NCI-H1436 (cell line): ENCODE measurements at regions not wholly inside any gene's neighbourhood (a gene's known extent, or its start where the extent isn't known, plus 50 kb on each side); places are given as distances from the start of the nearest gene placed in this dataset.
"Not testable (repeated sequence)": the region's sequence is repeated elsewhere in the genome, so short reads cannot be mapped to it uniquely, and the experiment has no call there.

Experiments
- DNase-seq: peaks from one replicate; lab custom pipeline; 2025; lab: John Stamatoyannopoulos, UW

DNA sequence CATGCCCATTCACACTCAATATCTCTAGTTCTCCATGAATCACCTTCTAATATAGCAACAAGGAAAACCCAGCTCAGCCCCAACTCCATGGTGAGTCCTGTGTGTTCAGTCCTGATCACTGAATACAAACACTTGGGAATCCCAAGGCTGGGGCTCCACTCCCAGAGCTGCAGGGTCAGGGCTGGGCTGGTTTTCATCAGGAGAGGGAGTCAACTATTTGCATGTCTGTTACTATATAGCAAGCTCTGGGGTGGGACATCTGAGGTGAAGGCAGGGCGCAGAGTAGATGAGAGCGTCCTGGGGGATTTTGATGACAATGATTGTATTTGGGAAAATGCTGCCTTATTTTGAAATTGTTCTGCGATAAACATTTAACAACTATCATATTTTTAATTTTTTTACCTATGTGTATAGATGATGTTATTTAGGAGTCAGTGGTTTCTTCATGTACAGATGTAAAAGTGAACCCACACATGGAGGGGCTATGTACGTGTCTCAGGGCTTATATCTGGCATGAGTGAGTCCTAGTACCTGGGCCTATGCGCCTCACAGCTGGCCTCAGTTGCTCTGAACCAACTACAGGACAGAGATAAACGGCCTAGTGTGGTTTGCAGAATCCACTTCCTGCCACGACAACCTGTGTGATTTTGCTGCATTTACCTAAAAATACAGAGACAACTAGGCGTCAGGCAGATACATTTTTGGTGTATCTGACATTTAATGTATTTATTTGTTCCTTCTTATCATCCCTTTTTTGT lies 603.7 kb downstream of the TMEM121 start:
- DNase-seq, result not testable (repeated sequence)

DNA sequence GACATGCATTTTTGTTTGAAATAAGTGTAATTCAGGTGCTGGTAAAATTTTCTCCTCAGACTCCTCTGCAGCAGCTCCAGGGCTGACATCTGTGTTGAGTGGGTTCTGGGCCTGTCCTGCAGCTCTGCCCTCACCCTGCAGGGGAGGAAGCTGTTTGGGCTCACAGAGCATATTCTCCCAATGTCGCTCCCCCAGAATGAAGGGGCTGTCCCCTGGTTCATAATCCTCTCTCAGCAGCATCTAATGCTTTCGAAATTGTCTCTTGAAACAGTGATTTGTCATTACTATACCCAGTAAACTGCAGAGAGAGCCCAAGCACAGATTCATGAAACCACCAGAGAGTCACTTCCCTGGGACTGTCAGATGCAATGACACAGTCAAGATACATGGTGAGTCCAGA lies 606.7 kb downstream of the TMEM121 start:
- DNase-seq, result not testable (repeated sequence)

DNA sequence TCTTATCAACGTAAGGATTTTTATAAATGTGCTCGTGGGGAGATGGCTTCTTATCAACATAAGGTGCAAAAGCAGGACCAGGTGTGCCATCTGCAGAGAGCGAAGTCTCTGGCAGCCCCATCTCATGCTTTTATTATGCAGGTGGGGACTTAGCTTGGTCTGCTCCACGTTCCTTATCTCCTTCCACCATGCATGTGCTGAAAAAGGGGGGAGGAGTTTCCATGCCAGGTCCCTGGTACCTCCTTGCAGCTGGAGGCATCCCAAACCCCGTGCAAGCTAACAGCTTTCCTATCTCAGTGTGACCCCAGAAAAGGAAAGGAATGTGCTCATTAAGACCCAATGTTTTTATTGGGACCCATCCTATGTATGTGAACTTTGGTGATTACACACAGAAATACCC lies 608.5 kb downstream of the TMEM121 start:
- DNase-seq, result no peak

DNA sequence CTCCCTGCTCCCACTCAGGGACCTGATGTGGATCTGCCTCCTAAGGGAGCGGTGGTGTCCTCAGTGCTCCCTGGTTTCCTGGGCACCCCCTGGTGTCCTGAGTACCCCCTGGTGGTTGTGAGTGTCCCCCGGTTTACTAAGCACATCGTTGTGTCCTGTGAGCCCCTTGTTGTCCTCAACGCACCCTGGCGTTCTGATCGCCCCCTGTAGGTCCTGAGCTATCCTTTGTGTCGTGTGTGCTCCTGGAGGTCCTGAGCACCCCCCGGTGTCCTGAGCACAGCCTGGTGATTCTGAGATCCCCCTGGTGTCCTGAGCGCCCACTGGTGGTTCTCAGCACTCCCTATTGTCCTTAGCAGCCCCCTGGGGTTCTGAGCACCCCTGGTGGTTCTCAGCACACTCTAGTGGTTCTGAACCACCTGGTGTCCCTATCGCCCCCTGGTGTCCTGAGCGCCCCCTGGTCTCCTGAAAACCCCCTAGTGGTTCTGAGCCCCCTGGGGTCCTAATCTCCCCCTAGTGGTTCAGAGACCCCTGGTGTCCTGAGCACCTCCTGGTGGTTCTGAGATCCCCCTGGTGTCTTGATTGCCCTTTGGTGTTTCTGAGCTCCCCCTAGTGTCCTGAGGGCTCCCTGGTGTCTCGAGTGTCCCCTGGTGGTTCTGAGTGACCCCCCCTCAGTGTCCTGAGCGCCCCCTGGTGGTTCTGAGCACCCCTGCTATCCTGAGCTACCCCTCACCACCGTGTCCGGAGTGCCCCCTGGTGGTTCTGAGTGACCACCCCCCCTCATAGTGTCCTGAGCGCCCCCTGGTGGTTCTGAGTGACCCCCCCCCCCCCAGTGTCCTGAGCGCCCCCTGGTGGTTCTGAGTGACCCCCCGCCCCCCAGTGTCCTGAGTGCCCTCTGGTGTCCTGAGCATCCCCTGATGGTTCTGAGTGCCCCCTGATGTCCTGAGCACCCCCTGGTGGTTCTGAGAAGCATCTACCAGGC lies 615.1 kb downstream of the TMEM121 start:
- DNase-seq, result no peak

DNA sequence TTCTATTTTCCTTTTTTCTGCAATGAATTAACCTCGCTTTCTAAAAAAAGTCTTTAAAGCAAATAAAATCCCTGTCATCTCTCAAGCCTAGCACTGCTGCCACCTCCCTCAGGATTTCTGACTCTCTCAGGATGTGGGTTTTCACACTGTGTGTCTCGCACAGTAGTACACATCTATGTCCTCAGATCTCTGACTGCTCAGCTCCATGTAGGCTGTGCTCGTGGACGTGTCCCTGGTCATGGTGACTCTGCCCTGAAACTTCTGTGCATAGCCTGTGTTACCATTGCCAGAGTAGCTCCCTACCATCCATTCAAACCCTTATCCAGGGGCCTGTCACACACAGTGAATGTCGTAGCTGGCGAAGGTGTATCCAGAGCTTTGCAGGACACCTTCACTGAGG lies 619.3 kb downstream of the TMEM121 start:
- DNase-seq, result not testable (repeated sequence)

DNA sequence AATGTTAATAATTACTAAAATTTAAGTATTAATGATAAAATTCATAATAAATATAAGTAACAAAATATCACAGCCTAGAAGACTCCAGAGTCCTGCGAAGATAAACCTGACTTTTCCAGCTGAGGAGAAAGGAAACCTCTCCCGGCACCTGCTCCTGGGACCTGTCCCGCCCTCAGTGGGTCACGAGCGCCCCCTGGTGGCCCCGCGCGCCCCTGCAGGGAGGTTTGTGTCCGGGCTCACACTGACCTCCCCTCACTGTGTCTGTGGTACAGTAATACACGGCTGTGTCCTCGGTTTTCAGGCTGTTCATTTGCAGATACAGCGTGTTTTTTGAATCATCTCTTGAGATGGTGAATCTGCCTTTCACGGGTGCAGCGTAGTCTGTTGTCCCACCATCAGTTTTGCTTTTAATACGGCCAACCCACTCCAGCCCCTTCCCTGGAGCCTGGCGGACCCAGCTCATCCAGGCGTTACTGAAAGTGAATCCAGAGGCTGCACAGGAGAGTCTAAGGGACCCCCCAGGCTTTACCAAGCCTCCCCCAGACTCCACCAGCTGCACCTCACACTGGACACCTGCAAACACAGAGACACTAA lies 627.1 kb downstream of the TMEM121 start:
- DNase-seq, result peak; percentile 31

DNA sequence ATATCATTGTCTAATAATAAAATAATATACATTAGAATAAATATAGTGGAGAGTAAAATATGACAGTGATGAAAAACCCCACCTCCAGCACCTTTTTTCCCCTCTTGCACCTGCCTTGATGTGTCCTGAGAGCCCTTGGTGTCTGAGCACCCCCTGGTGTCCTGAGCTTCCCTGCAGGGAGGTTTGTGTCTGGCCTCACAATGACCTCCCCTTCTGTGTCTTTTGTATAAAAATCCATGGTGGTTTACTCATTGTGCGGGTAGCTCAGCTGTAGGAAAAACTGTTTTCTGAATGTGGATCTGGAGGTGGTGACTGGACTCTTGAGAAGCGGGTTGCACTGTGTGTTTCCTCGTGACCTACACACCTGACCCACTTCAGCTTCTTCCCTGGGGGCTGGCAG lies 636.9 kb downstream of the TMEM121 start:
- no peak for DNase-seq

DNA sequence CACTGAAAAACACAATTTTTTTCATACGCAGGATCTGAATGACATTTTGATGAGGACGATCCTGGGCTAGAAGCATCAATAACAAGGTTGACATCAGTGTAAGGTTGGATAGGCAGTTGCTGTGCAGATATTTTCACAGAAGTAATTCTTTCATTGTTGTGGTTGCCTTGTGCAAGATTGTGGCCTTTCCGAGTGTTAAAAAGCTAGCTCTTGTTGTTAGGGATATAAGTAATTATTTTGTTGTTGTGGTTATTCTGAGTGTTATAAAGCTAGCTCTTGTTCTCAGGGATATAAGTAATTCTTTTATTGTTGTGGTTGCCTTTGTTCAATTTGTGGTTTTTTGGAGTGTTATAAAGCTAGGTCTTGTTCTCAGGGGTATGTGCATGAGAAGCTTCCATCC lies 637.4 kb downstream of the TMEM121 start:
- not testable (repeated sequence) for DNase-seq

DNA sequence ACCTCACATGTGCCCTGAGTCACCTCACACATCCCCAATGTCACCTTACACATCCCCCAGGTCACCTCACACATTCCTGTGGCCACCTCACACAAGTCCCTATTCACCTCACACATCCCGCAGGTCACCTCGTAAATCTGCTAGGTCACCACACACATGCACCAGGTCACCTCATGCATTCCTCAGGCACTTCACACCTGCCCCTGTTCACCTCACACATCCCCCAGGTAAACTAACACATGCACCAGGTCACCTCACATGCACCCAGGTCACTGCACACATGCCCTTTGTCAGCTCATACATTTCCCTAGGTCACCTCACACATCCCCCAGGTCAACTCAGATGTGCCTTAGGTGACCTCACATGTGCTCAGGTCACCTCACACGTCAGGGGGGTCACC lies 639.8 kb downstream of the TMEM121 start:
- DNase-seq, result no peak

DNA sequence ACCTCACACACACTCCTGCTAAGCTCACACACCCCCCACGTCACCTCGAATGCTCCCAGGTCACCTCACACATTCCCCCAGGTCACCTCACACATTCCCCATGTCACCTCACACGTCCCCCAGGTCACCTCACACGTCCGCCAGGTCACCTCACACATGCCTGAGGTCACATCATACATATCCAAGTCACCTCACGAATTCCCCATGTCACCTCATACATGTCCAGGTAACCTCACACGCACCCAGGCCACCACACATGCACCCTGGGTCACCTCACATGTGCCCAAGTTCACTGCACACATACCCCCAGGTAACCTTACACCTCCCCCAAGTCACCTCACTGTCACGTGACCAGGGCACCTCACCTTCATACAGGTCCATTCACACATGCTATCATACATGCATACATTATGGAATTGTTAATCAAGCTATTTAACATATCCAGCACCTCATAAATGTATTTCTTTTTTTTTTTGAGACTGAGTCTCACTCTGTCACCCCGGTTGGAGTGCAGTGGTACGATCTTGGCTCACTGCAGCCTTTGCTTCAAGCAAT lies 640.3 kb downstream of the TMEM121 start:
- no peak for DNase-seq

DNA sequence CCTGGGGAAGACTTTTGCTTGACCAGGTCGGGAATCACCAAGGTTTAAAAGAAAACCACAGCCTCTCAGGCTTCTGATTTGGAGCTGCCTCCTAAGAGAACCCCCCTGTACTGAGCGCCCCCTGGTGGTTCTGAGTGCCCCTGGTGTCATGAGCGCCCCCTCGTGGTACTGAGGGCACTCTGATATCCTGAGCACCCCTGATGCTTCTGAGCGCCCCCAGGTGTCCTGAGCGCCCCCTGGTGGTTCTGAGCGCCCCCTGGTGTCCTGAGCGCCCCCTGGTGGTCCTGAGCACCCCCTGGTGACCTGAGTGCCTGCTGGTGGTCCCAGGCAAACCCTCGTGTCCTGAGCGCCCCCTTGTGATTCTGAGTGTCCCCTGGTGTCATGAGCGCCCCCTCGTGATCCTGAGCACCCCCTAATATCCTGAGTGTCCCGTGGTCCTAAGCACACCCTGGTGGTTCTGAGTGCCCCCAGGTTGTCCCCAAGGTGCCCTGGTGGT lies 643.8 kb downstream of the TMEM121 start:
- DNase-seq, result not testable (repeated sequence)

DNA sequence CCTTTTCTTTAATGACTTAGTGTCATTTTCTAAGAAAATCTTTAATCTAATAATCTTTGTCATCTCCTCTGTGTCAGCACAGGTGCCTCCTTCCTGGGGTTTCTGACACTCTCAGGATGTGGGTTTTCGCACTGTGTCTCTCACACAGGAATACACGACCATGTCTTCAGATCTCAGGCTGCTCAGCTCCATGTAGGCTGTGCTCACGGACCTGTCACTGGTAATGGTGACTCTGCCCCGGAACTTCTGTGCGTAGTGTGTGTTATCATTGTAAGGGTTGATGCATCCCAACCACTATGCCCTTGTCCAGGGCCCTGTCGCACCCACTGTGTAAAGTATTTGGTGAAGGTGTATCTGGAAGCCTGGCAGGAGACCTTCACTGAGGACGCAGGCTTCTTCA lies 647.8 kb downstream of the TMEM121 start:
- DNase-seq, result no peak

DNA sequence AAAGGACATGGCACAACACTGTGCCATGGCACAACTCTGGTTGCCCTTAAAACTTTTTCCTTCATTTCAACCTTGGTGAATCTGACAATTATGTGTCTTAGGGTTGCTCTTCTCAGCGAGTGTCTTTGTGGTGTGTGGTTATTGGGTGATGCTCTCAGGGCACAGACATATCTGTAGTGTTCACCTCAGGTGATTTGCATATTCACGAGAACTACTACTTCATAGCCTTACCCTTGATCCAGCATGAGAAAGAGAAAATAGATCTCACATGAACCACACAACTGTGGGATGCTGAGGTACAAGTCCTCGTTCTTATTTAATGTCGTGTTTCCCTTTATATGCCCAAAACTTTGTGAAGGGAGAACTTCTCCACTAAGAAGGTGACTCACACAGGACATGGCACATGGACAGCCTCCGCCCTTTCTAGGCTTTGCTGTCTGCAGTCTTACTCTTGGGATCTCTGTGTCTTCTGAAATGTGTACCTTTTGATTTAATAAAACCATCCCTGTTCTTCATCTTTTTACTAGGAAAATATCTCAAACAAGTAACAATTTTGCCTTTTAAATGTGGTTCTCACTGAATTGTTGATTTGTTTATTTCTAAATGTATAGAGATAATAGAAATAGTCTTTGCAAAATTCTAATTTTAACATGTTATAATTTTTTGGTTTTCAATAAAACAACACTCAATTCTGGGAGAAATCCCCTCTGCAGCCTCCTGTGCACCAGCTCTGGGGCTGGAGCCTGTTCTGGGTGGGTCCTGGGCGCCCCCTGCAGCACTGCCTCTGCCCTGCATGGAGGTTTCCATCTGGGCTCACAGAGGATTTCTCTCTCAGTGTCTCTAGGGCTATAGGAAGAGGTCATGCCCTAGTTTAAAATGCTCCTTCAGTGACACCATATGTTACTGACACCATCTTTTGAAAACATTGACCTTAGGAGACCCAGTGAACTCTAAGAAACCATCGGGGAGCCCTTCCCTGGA lies 651.2 kb downstream of the TMEM121 start:
- not testable (repeated sequence) for DNase-seq

DNA sequence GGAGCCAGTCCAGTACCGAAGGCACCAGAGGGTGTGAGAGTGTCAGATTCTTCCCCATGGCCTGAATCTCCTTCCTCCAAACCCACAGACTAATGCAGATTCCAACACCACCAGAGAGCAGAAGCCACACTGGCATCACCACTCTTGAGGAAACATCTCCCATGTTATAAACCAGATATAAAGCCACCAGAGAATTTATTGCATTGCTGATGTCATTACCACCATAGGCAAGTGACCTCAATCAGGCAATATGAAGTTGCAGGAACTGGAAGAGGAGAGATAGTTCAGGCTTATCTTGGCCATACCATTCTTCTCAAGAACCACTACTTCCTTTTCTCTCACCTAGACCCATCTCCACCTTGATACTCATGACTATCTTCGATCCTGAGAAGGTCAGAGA lies 653.4 kb downstream of the TMEM121 start:
- DNase-seq, result no peak

DNA sequence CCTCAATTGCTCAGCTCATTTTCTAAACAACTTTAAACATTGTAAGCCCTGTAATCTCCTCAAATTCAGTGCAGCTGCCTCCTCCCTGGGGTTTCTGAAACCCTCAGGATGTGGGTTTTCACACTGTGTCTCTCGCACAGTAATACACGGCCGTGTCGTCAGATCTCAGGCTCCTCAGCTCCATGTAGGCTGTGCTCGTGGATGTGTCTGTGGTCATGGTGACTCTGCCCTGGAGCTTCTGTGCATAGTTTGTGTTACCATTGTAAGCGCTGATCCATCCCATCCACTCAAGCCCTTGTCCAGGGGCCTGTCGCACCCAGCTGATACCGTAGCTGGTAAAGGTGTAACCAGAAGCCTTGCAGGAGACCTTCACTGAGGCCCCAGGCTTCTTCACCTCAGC lies 658.4 kb downstream of the TMEM121 start:
- DNase-seq, result not testable (repeated sequence)

DNA sequence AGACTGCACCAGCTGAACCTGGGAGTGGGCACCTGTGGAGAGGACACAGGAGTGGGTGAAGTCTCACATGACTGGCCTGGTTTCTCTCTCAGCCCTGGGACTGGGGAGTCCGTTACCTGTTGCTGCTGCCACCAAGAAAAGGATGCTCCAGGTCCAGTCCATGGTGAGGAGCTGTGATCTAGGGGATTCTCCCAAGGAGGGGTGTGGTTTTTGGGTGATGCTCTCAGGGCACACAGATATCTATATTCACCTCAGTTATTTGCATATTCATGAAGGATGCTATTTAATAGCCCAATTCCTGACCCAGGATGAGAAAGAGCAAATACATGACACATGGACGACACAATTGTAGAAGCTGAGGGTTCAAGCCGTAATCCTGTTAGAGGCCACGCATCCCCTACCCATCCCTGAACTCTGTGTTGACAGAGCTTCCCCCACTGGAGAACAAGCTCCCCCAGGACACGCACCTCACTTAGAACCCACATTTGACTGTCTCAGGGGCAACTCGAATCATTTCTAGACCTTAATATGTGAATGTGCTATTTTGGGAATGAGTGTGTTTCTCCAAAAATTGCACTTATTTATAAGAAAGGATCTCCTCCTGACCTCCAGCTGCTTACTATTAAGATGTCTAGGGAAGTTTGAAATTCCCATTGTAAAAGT lies 658.9 kb downstream of the TMEM121 start:
- not testable (repeated sequence) for DNase-seq

DNA sequence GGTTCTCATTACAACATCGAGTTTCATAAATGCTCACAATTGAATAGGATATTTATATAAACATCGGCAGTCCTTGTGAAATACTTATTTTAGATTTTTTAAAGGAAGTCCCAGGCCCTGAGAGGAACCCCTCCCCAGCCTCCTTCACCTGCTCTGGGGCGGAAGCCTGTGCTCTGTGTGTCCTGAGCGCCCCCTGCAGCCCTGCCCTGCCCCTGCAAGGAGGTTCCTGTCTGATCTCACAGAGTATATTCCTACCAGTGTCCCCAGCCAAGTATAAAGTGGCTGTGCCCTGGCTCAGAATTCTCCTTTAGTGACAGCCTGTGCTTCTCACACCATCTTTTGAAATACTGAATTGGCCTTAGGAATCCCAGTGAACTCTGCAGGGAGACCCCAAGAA lies 659.5 kb downstream of the TMEM121 start:
- no peak for DNase-seq

DNA sequence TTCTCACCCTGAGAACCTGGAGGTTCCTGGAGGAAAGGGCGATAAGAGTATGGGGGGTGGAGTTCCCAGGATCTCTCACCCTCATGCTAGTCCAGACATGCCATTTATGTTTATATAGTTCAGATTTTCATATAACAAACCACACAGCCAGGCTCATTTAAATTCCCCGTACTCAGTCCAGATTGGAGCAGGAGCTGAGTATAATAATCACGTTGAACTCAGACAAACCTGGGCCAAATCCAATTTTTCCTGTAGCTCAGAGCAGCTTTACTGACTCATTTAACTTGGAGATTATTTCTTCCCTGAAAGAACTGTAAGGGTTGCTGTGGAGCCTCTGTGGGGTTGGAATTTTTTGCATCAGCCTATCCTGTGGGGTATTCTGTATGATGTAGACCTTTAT lies 660.8 kb downstream of the TMEM121 start:
- DNase-seq, result no peak

DNA sequence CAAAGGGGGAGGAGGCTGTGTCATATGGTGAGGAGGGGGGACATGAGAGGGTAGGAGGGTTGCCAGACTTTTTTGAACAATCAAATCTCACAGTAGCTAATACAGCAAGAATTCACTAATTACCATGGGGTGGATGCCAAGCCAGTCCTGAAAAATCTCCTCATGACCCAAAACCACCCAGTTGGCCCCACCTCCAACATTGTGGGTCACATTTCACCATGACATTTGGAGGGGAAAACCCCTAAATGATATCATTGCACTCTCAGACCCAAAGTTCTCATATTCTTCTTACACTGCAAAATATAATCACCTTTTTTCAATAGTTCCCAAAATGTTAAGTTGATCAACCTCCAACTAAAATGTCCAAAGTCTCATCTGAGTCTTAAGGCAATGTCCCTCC lies 666.3 kb downstream of the TMEM121 start:
- DNase-seq, result not testable (repeated sequence)

DNA sequence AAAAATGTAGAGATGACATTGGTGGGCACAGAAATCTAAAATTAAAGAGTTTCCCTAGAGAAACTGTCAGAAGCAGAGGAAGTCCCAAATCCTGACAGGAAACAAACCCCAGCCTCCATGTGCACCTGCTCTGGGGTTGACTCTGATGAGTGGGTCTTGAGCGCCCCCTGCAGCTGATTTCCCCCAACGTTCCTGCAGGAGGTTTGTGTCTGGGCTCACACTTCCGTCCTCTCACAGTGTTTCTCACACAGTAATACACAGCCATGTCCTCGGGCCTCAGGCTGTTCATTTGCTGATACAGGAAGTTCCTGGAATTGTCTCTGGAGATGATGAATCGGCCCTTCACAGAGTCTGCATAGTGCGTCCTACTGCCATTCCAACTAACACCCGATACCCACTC lies 670.1 kb downstream of the TMEM121 start:
- DNase-seq, result not testable (repeated sequence)
